Breast epithelium (tissue), 3 donors: ENCODE measurements at regions not wholly inside any gene's neighbourhood (a gene's known extent, or its start where the extent isn't known, plus 50 kb on each side); places are given as distances from the start of the nearest gene placed in this dataset.

Source experiments
- CTCF ChIP-seq, 3 donors: fragments of 450-650 bp; IDR thresholded peaks; one replicate each; pipeline ENCODE4 v1.5.1; 2016 to 2017; ENCODE audit warnings: antibody characterized with exemption in 3 of 3, mild to moderate bottlenecking in 3 of 3, moderate library complexity in 3 of 3
- POLR2A ChIP-seq: fragments of 450-650 bp; IDR thresholded peaks from one replicate; pipeline ENCODE4 v1.6.1; 2016; ENCODE audit warnings: antibody characterized with exemption, mild to moderate bottlenecking, moderate library complexity
- POLR2AphosphoS5 ChIP-seq, 3 donors: sonication (generic); formaldehyde crosslinking; IDR thresholded peaks; one replicate each; pipeline ENCODE4 v1.6.1; 2017; ENCODE audit warnings: antibody characterized with exemption in 3 of 3

GRCh38 chr17:53449324-53449723 is 373.4 kb upstream of the KIF2B start:
- TF ChIP-seq POLR2A (no peak), CTCF (IDR thresholded peaks at IDR 0.05) (no peak), POLR2AphosphoS5 (IDR thresholded peaks at IDR 0.05) (no peak)
